CD4-positive, alpha-beta T cell (primary cell): ENCODE measurements at regions not wholly inside any gene's neighbourhood (a gene's known extent, or its start where the extent isn't known, plus 50 kb on each side); places are given as distances from the start of the nearest gene placed in this dataset.

Source experiments
- ATAC-seq: fragments of 200-7000 bp; cut with Tn5 transposase; one replicate; pipeline ENCODE4 v1.10.0; 2022; ENCODE audit warnings: mild to moderate bottlenecking; ENCODE audit not compliant: poor library complexity
- CTCF ChIA-PET: fragments of 350-600 bp; sonication (Branson Sonifier 250); formaldehyde crosslinking; loops from one replicate; lab custom pipeline; 2021; ENCODE audit warnings: antibody characterized with exemption, inconsistent platforms; lab: Charles Lee
- POLR2A ChIA-PET: fragments of 350-600 bp; sonication (Branson Sonifier 250); formaldehyde crosslinking; loops from one replicate; lab custom pipeline; 2021; ENCODE audit warnings: antibody characterized with exemption, inconsistent platforms; lab: Charles Lee
- DNase-seq, 14 experiments: peaks; one replicate each; pipeline ENCODE4 v3.0.0-alpha.2; 2013 to 2020; ENCODE audit warnings: mixed read lengths in 2 of 14
- H3K27ac ChIP-seq, 2 donors: one replicate each; pipeline versions ENCODE4 v1.5.1 to v1.7.0; 2013; ENCODE audit warnings: low read length in 2 of 2, low read depth in 1 of 2, mild to moderate bottlenecking in 1 of 2
- H3K27me3 ChIP-seq, 2 experiments: 1 replicate in 1 of 2; 2 replicates in 1 of 2; pipeline versions ENCODE4 v1.6.1 to v1.7.0; 2013; ENCODE audit warnings: low read length in 2 of 2, control low read depth in 1 of 2, mild to moderate bottlenecking in 1 of 2, moderate library complexity in 1 of 2; ENCODE audit not compliant: insufficient read depth in 2 of 2, control insufficient read depth in 1 of 2
- H3K36me3 ChIP-seq: one replicate; pipeline ENCODE4 v1.6.1; 2013; ENCODE audit warnings: low read length, control low read depth; ENCODE audit not compliant: insufficient read depth
- H3K4me1 ChIP-seq: one replicate; pipeline ENCODE4 v1.6.1; 2013; ENCODE audit warnings: low read length, control low read depth; ENCODE audit not compliant: insufficient read depth
- H3K4me3 ChIP-seq: one replicate; pipeline ENCODE4 v1.5.1; 2013; ENCODE audit warnings: mild to moderate bottlenecking, low read length, moderate library complexity
- H3K9me3 ChIP-seq, 2 experiments: 1 replicate in 1 of 2; 2 replicates in 1 of 2; pipeline versions ENCODE4 v1.6.1 to v1.7.0; 2013; ENCODE audit warnings: low read length in 2 of 2, mild to moderate bottlenecking in 2 of 2, control low read depth in 1 of 2, moderate library complexity in 1 of 2; ENCODE audit not compliant: control insufficient read depth in 1 of 2, insufficient read depth in 1 of 2
- H3K27ac Mint-ChIP-seq: one replicate; pipeline ENCODE4 v1.8.0; 2020; ENCODE audit warnings: mixed read lengths
- H3K27me3 Mint-ChIP-seq: one replicate; pipeline ENCODE4 v1.8.0; 2021; ENCODE audit warnings: mixed read lengths
- H3K36me3 Mint-ChIP-seq: one replicate; pipeline ENCODE4 v1.8.0; 2021; ENCODE audit warnings: low read depth, mixed read lengths
- H3K4me1 Mint-ChIP-seq: one replicate; pipeline ENCODE4 v1.8.0; 2021; ENCODE audit warnings: low read depth, mixed read lengths
- H3K4me3 Mint-ChIP-seq: one replicate; pipeline ENCODE4 v1.8.0; 2020; ENCODE audit warnings: mild to moderate bottlenecking, mixed read lengths
- H3K9me3 Mint-ChIP-seq: one replicate; pipeline ENCODE4 v1.8.0; 2020; ENCODE audit warnings: mixed read lengths
- intact Hi-C, 2 experiments: fragments of 100-400 bp; cut with DNase I in 1 of 2; cut with micrococcal nuclease in 1 of 2; formaldehyde crosslinking; loops; one replicate each; pipeline versions ENCODE4 v1.15.1 to v1.9.0; 2023 to 2025; cut with DNase I, micrococcal nuclease
- TF ChIP-seq, protein P1 (sequence below): fragments of 200-600 bp; IDR thresholded peaks from one replicate; pipeline ENCODE4 v1.8.0; 2022; ENCODE audit warnings: antibody characterized with exemption, mild to moderate bottlenecking

GRCh38 chr22:27641049-27641795 lies 160.3 kb downstream of the MN1 start:
- H3K4me3 ChIP-seq, result no peak overlapping the region
- CTCF ChIA-PET, result no interaction called here
- no peaks in the 10 kb centered on the region for H3K9me3 Mint-ChIP-seq
- peaks cover 0 to 4% of the 10 kb centered on the region in 2 experiments for H3K9me3 ChIP-seq
- peaks cover 8% of the 10 kb centered on the region for H3K27me3 Mint-ChIP-seq
- H3K27ac ChIP-seq, result no peak overlapping the region
- H3K4me1 ChIP-seq, result no peaks in the 10 kb centered on the region
- POLR2A ChIA-PET, result no interaction called here
- intact Hi-C loops, result no loop called here
- H3K36me3 Mint-ChIP-seq, result no peaks in the 10 kb centered on the region
- no peaks in the 10 kb centered on the region for H3K4me1 Mint-ChIP-seq
- no peak overlapping the region for H3K4me3 Mint-ChIP-seq
- TF ChIP-seq, protein P1, sequence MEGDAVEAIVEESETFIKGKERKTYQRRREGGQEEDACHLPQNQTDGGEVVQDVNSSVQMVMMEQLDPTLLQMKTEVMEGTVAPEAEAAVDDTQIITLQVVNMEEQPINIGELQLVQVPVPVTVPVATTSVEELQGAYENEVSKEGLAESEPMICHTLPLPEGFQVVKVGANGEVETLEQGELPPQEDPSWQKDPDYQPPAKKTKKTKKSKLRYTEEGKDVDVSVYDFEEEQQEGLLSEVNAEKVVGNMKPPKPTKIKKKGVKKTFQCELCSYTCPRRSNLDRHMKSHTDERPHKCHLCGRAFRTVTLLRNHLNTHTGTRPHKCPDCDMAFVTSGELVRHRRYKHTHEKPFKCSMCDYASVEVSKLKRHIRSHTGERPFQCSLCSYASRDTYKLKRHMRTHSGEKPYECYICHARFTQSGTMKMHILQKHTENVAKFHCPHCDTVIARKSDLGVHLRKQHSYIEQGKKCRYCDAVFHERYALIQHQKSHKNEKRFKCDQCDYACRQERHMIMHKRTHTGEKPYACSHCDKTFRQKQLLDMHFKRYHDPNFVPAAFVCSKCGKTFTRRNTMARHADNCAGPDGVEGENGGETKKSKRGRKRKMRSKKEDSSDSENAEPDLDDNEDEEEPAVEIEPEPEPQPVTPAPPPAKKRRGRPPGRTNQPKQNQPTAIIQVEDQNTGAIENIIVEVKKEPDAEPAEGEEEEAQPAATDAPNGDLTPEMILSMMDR, result no peak
- H3K36me3 ChIP-seq, result no peaks in the 10 kb centered on the region
- no peak for ATAC-seq
- H3K27ac Mint-ChIP-seq, result no peak overlapping the region
- H3K27me3 ChIP-seq, result no peaks in the 10 kb centered on the region
- no peak for DNase-seq

- Mint-ChIP-seq H3K4me3 (no peak overlapping the region), H3K9me3 (no peaks in the 10 kb centered on the region)
Measured at GRCh38 chr22:27642104-27642800, 159.3 kb downstream of the MN1 start.

DNA sequence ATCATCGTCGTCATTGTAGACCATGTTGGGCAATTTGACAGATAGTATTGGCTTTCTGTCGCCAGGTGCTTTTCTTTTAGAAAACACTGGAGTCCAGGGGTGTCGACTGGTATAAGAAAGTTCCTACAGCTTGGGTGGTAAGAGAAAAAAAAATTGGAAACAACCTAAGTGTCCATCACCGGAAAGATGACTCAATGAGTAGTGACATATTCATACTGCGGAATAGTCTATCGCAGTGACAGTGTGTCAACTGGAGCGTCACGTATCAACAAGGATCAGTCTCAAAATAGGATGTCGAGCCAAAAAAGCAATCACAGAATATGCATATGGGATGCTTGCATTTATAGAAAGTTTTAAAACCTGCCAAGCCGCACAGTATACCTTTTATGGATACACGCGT lies 157.6 kb downstream of the MN1 start:
- TF ChIP-seq, protein P1, result no peak
- DNase-seq, result no peak
- ChIA-PET POLR2A (no interaction called here), CTCF (no interaction called here)
- Mint-ChIP-seq H3K36me3 (no peaks in the 10 kb centered on the region), H3K4me1 (no peaks in the 10 kb centered on the region), H3K27ac (no peak overlapping the region), H3K27me3 (peaks cover 6% of the 10 kb centered on the region), H3K4me3 (no peak overlapping the region), H3K9me3 (no peaks in the 10 kb centered on the region)
- H3K27ac ChIP-seq, result no peak overlapping the region
- no peaks in the 10 kb centered on the region for H3K27me3 ChIP-seq
- intact Hi-C loops, result no loop called here
- ATAC-seq, result no peak
- H3K36me3 ChIP-seq, result no peaks in the 10 kb centered on the region
- H3K4me3 ChIP-seq, result no peak overlapping the region
- peaks cover 0 to 4% of the 10 kb centered on the region in 2 experiments for H3K9me3 ChIP-seq
- H3K4me1 ChIP-seq, result no peaks in the 10 kb centered on the region

More at GRCh38 chr22:27642104-27642800, 159.3 kb downstream of the MN1 start:
- Histone ChIP-seq H3K27me3 (no peaks in the 10 kb centered on the region), H3K27ac (no peak overlapping the region), H3K4me3 (no peak overlapping the region), H3K36me3 (no peaks in the 10 kb centered on the region), H3K4me1 (no peaks in the 10 kb centered on the region), H3K9me3 (peaks cover 0 to 4% of the 10 kb centered on the region in 2 experiments)
- TF ChIP-seq, protein P1, result no peak
- DNase-seq (no peak), ATAC-seq (no peak)
- ChIA-PET POLR2A (no interaction called here), CTCF (no interaction called here)
- intact Hi-C loops, result no loop called here
- Mint-ChIP-seq H3K4me1 (no peaks in the 10 kb centered on the region), H3K36me3 (no peaks in the 10 kb centered on the region), H3K27ac (no peak overlapping the region), H3K27me3 (no peaks in the 10 kb centered on the region)
